ENCODE measurements at regions not wholly inside any gene's neighbourhood (a gene's known extent, or its start where the extent isn't known, plus 50 kb on each side); places are given as distances from the start of the nearest gene placed in this dataset.
A peak's percentile ranks its signal among the peaks of the same experiment; 100 is the strongest.

DNA sequence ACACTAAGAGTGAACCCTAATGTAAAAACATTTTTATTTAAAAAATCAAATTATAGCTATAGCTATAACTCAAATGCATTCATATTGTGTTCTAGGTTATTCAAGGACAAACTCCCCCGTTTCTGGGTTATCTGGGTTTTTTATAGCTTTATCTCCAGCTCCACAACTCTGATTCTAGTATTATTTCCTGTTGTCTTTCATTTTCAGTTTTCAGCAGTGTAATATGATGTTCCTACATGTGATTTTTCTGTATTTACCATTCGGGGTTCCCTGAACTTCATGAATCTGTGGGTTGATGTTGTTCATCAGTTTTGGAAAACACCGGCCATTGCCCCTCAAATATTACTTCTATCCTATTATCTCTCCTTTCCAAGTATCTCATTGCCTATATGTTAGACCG lies 221.9 kb upstream of the FOXN3 start:
- Histone ChIP-seq H3K27me3 (ENCODE audit: control insufficient read depth, insufficient read depth, low read length) (no peaks in the 10 kb centered on the region), H3K27ac (ENCODE audit: low read depth, low read length) (no peak overlapping the region), H3K9me3 (ENCODE audit: control insufficient read depth, insufficient read depth, low read length) (no peaks in the 10 kb centered on the region), H3K4me3 (ENCODE audit: low read depth, low read length) (no peak overlapping the region)
- ChIA-PET POLR2A (no interaction called here), CTCF (interaction anchor here (1.2 kb wide), 1 partner anchor 276 kb away, joined by 3 read pairs; no protein-coding TSS in a partner anchor)
- no peak for DNase-seq (ENCODE audit: low read depth, low spot score)
- TF ChIP-seq, protein P1, sequence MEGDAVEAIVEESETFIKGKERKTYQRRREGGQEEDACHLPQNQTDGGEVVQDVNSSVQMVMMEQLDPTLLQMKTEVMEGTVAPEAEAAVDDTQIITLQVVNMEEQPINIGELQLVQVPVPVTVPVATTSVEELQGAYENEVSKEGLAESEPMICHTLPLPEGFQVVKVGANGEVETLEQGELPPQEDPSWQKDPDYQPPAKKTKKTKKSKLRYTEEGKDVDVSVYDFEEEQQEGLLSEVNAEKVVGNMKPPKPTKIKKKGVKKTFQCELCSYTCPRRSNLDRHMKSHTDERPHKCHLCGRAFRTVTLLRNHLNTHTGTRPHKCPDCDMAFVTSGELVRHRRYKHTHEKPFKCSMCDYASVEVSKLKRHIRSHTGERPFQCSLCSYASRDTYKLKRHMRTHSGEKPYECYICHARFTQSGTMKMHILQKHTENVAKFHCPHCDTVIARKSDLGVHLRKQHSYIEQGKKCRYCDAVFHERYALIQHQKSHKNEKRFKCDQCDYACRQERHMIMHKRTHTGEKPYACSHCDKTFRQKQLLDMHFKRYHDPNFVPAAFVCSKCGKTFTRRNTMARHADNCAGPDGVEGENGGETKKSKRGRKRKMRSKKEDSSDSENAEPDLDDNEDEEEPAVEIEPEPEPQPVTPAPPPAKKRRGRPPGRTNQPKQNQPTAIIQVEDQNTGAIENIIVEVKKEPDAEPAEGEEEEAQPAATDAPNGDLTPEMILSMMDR (IDR thresholded peaks at IDR 0.05; ENCODE audit: low read depth, low read length): no peak

DNA sequence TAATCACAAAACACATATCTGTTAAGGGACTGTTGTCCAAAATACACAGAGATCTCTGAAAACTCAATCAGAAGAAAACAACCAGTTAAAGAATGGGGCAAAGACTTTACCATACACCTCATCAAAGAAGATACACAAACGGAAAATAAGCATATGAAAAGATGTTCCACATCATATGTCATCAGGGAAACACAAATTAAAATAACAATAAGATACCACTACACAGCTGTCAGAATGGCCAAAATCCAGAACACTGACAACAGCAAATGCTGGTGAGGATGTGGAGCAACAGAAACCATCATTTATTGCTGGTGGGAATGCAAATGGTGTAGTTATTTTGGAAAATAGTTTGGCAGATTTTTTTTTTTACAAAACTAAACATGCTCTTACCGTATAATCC lies 220.5 kb upstream of the FOXN3 start:
- no peak for DNase-seq (ENCODE audit: low read depth, low spot score)
- Histone ChIP-seq H3K27ac (ENCODE audit: low read depth, low read length) (no peak overlapping the region), H3K4me3 (ENCODE audit: low read depth, low read length) (no peak overlapping the region), H3K9me3 (ENCODE audit: control insufficient read depth, insufficient read depth, low read length) (no peaks in the 10 kb centered on the region), H3K27me3 (ENCODE audit: control insufficient read depth, insufficient read depth, low read length) (no peaks in the 10 kb centered on the region)
- CTCF ChIA-PET: no interaction called here
- POLR2A ChIA-PET: no interaction called here
- TF ChIP-seq, protein P1 (IDR thresholded peaks at IDR 0.05; ENCODE audit: low read depth, low read length): no peak

DNA sequence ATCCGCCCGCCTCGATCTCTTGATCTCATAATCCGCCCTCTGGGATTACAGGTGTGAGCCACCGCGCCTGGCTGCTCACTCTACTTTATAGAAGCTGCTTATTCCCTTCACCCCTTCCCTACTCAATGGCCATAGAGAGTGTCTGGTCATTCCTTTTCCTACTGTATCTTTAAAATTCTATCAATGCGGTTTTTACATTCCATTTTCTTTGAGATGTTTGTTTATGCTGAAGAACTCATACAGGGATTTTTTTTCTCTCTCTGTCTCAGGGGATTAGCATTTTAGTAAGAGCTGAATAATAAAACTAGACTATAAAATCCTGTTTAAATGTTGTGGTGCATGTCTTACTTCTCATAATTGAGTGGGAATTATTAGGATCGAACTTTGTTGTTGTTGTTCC lies 218.6 kb upstream of the FOXN3 start:
- DNase-seq (ENCODE audit: low read depth, low spot score): no peak
- CTCF ChIA-PET: no interaction called here
- Histone ChIP-seq H3K9me3 (ENCODE audit: control insufficient read depth, insufficient read depth, low read length) (no peaks in the 10 kb centered on the region), H3K4me3 (ENCODE audit: low read depth, low read length) (no peak overlapping the region), H3K27me3 (ENCODE audit: control insufficient read depth, insufficient read depth, low read length) (no peaks in the 10 kb centered on the region), H3K27ac (ENCODE audit: low read depth, low read length) (no peak overlapping the region)
- TF ChIP-seq, protein P1 (IDR thresholded peaks at IDR 0.05; ENCODE audit: low read depth, low read length): no peak
- POLR2A ChIA-PET: interaction anchor here (0.7 to 0.8 kb wide), 2 partner anchors 18 to 193 kb away, joined by 3 to 6 read pairs; no protein-coding TSS in a partner anchor

DNA sequence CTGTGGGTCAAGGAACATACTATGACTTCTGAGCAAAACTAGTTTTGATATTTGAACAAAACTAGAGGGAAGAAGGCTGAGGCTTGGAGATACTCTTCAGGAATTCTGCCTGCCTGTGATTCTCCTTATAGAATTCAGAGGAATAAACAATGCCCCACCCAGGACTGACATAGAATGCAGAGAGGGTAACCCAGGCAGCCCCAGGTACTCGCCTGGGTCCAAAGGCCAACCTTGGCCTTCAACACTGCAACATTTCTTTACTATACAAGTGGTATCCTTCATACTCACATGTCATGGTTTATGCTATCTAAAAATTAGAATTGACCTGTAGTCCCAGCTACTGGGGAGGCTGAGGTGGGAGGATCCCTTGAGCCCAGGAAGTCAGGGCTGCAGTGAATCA lies 217.0 kb upstream of the FOXN3 start:
- H3K4me3 ChIP-seq (ENCODE audit: low read depth, low read length): no peak overlapping the region
- no peaks in the 10 kb centered on the region for H3K9me3 ChIP-seq (ENCODE audit: control insufficient read depth, insufficient read depth, low read length)
- ChIA-PET CTCF (no interaction called here), POLR2A (no interaction called here)
- H3K27ac ChIP-seq (ENCODE audit: low read depth, low read length): no peak overlapping the region
- TF ChIP-seq, protein P1 (IDR thresholded peaks at IDR 0.05; ENCODE audit: low read depth, low read length): no peak
- no peak for DNase-seq (ENCODE audit: low read depth, low spot score)
- H3K27me3 ChIP-seq (ENCODE audit: control insufficient read depth, insufficient read depth, low read length): no peaks in the 10 kb centered on the region

DNA sequence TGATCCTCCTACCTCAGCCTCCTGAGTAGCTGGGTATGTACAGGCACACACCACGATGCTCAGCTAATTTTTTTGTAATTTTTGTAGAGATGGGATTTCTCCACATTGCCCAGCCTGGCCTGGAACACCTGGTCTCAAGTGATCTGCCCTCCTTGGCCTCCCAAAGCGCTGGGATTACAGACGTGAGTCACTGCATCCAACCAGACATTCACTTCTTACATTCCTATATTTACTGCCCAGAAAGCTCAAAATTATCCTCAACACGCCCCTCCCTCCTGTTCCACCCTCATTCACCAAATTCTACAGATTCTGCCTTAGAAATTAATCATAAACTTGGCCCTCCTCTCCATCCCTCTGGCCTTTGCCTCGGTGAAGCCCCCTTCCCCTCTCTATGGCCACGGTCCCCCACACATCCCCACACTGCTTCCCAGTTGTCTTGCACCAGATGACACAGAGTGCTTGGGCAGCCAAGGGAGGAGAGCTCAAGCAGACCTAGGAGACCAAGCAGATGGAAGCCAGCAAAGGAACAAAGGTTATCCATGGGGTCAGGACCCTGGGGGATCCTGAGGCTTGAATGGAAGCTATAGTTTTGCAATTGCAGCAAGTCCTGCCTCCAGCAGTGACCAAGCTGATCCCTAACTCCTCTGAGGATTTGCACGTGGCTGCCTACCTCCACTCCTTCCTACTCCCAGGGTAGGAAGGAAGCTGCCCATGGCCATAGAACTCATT lies 213.2 kb upstream of the FOXN3 start:
- ChIA-PET POLR2A (no interaction called here), CTCF (no interaction called here)
- TF ChIP-seq, protein P1 (IDR thresholded peaks at IDR 0.05; ENCODE audit: low read depth, low read length): no peak

More for the DNA sequence above, 213.2 kb upstream of the FOXN3 start:
- peaks cover 3% of the 10 kb centered on the region; the same call in 1 of the 2 replicates for H3K9me3 ChIP-seq (ENCODE audit: control insufficient read depth, insufficient read depth, low read length)
- no peak for DNase-seq (ENCODE audit: low read depth, low spot score)
- H3K4me3 ChIP-seq (ENCODE audit: low read depth, low read length): no peak overlapping the region
- H3K27ac ChIP-seq (ENCODE audit: low read depth, low read length): peak overlapping the region; percentile 75
- H3K27me3 ChIP-seq (ENCODE audit: control insufficient read depth, insufficient read depth, low read length): no peaks in the 10 kb centered on the region

Measured in AG04450 (cell line).